Urothelium cell line (cell line): ENCODE measurements at regions not wholly inside any gene's neighbourhood (a gene's known extent, or its start where the extent isn't known, plus 50 kb on each side); places are given as distances from the start of the nearest gene placed in this dataset.

Experiments used
- DNase-seq: peaks from one replicate; pipeline ENCODE4 v3.0.0; 2011; ENCODE audit warnings: low spot score, mixed read lengths
- FAIRE-seq: peaks from 2 replicates; lab custom pipeline; 2011; peaks lifted over from hg19 to GRCh38; lab: Jason Lieb, UNC

GRCh38 chr20:11585752-11586352 lies 331.8 kb upstream of the BTBD3 start:
- DNase-seq (peak; percentile 18), FAIRE-seq (no peak)

GRCh38 chr20:11588875-11589274 lies 328.8 kb upstream of the BTBD3 start:
- no peak for DNase-seq

DNA sequence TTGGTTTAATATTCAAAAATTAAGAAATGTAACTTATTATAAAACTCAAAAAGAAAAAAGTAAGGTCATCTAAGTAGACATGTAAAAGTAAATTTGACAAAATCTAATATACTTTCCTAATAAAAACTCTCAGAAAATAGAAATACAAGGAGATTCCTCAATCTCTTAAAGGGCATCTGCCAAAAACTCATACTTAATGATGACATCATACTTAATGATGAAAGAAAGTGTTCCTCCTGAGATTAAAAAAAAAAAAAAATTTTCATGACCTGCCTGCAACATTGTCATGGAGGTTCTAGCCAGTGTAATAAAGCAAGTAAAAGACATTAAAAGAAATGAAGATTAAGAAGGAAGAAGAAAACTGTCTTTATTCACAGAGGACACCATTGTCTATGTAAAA lies 325.7 kb upstream of the BTBD3 start:
- FAIRE-seq (no peak), DNase-seq (no peak)

More at GRCh38 chr20:11588875-11589274, 328.8 kb upstream of the BTBD3 start:
- FAIRE-seq, result no peak

GRCh38 chr20:11604339-11604738 lies 313.4 kb upstream of the BTBD3 start:
- FAIRE-seq, result no peak

DNA sequence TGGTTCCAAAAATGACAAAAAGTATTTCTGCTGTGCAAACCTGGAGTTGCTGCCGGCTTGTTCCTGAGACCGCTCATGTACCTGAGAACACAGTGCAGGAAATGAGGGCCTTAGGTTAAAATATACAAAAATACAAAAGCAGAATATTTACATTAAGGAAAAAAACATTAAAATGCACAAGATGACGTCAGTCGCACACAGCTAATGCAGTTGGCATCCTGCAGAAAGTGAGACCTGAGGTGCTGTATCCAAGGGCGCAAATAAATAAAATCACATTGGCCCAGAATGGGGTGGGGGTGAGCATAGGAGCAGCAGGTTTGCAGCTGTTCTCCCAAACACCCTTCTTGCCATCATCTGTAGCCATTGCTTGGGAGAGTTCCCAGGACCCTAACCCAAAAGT lies 310.6 kb upstream of the BTBD3 start:
- DNase-seq, result no peak
- FAIRE-seq, result no peak

More at GRCh38 chr20:11604339-11604738, 313.4 kb upstream of the BTBD3 start:
- no peak for DNase-seq

- DNase-seq (no peak), FAIRE-seq (no peak)
These were observed 309.0 kb upstream of the BTBD3 start for GRCh38 chr20:11608736-11609135.

GRCh38 chr20:11624704-11625103 lies 293.0 kb upstream of the BTBD3 start:
- DNase-seq (no peak), FAIRE-seq (no peak)

- no peak for FAIRE-seq
- no peak for DNase-seq
These were observed 291.1 kb upstream of the BTBD3 start for GRCh38 chr20:11626551-11626950.

DNA sequence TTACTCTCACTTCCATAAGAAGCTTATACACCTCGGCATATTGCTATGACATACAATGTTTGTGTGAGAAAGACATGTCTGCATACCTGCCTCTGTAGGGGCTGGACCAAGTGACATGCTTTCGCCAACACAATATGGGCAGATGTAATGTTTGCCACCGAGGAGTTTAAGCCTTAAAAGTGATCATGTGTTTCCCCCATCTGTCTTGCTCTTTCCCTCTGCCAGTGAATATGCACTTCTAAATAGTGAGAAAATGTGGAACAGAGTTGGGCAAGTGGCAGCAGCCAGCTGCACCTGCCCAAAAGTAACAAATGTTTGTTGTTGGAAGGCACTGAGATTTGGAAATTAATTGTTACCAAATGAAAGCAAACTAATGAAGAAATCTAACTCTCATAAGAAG lies 274.8 kb upstream of the BTBD3 start:
- no peak for FAIRE-seq
- no peak for DNase-seq

DNA sequence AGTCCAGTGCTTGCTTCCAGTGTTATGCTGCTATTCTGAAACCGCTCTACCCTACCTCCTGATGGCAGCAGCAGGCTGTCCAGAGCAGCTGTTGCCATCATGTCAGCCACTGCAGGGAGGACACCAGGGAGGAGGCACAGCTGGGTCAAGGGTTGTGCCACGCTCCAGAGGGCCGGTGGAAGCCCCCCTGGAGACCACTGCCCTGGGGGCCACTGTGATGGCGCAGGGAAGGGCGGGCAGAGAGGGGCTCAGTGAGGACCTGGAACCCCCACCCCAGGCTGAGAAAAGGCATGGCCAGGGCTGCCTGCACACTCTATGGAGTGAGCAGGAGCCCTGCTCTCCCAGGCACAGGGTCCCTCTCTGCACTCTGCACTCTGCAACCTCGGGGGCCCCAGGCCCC lies 271.3 kb upstream of the BTBD3 start:
- DNase-seq (no peak), FAIRE-seq (no peak)

GRCh38 chr20:11650566-11650965 lies 267.1 kb upstream of the BTBD3 start:
- FAIRE-seq (no peak), DNase-seq (no peak)

GRCh38 chr20:11651138-11651537 lies 266.6 kb upstream of the BTBD3 start:
- FAIRE-seq (no peak), DNase-seq (no peak)

DNA sequence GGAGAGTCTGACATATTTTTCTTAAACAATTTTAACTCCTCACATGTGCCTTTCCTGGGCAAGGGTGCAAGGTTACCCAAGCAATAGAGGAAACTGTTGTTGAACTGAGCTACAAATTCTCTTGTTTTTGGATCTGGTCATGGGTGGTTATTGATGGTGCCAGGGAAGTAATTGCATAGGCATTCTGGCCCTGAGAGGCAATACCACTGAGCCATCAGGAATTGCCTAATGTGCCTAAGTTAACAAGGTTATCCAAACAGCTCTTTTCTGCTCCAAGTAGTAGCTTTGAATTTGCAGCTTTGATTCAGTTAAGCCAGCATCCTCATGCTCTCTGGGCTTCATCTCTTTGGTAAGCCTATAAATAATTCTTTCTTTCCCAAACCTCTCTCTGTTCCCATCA lies 266.0 kb upstream of the BTBD3 start:
- FAIRE-seq, result no peak
- DNase-seq, result no peak

DNA sequence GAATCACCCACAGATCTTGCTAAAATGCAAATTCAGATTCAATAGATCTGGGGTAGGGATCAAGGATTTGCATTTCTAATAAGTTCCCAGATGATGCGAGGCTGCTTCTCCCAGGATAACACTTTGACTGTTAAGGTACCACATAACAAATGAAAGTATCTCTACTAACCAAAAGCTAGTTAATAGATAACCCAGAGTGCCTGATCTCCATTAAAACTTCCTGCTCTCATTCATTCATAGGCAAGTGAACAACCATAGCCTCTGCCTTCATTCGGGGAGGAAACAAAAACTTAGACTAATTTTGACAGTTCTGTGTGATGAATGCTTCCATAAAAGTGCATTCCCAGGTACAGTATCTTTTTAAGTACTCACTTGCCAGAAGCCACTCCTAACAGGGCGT lies 265.6 kb upstream of the BTBD3 start:
- FAIRE-seq, result no peak
- no peak for DNase-seq

DNA sequence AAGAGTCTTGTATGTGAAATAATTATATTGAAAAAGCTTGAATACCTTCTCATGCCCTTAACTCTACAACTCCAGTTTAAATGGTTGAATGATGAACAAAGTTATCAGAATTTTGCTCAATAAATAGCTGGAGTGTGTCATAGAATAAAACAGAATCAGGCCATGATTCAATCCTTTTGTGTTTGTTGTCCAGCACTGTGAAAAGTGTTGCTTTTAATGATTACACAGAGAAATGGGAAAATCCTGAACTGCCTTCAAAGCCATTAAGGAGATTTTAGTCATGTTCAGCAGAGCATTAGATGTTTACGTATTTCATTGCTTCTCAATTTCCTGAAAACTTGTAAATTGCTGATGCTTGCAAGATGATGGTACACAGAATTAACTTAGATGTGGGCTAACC lies 262.9 kb upstream of the BTBD3 start:
- FAIRE-seq, result no peak
- DNase-seq, result no peak

DNA sequence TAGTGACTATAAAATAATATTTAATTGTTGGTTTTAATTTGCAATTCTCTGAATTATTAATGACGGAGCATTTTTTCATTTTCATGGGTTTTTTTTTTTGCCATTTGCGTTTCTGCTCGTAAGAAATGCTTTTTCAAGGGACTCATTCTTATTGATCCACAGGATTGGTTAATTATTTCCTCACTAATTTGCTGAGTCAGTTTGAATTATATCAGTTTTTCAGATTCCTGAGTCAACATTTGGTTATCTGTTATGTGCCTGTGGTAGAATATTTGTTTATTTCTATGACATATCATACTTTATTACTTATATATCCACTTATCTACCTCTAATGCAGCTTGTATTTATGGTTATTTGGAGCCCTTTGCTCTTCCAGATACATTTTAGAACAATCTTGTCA lies 257.0 kb upstream of the BTBD3 start:
- FAIRE-seq (no peak), DNase-seq (no peak)

DNA sequence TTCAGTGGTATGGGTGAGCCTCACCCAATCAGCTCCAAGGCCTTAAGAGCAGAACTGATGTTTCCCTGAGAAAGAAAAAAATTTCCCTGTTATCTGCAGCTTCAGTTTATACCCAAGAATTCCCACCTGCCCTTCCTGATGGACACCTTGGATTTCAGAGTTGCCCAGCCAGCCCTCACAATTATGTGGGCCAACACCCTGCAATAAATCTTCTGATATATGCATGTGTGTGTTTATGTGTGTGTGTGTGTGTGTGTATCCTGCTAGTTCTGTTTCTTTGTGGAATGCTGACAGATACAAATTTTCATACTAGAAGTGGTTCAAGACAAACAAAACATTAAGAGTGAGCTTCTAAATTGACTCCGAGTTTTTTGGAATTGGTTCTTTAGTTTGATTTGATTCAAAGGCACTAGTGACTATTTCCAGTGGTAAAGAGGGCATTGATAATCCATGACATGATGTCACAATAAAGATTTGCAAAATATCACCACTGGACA lies 246.6 kb upstream of the BTBD3 start:
- FAIRE-seq (no peak), DNase-seq (no peak)

DNA sequence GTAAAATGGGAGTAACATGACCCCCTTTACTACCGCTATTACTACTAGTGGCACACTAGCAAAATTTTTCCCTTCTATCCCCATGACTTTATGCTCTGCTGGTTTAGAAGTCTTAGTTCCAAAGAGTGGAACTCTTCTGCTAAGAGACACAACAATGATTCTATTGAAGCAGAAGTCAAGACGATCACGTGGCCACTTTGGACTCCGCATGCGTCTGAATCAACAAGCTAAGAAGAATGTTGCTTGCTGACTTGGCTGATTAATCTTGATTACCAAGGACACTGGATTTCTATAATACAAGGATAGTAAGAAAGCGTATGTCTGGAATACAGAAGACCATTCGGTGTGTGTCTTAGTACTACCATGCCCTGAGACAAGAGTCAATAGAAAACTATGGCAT lies 244.7 kb upstream of the BTBD3 start:
- no peak for FAIRE-seq

GRCh38 chr20:11675920-11676629 lies 241.6 kb upstream of the BTBD3 start:
- FAIRE-seq, result no peak
- no peak for DNase-seq

More for the DNA sequence above, 244.7 kb upstream of the BTBD3 start:
- DNase-seq, result no peak

GRCh38 chr20:11676630-11677287 lies 240.9 kb upstream of the BTBD3 start:
- DNase-seq (peak; percentile 63), FAIRE-seq (no peak)

DNA sequence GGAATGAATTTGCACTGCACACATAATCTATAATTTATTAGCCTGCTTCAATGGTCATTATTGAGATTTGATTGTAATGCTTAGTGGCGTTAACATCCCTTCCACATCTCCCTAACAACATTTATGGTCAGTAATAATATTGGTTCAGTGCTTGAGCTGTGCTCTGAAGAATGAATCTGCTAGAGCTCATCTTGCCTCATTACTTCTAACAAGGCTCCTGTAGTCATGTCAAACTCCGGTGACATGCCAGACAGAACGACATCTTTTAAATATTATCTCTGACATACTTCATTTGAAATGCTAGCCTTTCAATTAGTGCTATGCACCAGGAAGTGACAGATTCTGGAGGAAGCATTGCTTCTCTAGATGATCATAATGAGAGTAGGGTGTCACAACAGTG lies 240.3 kb upstream of the BTBD3 start:
- FAIRE-seq, result no peak
- DNase-seq, result no peak

- DNase-seq (no peak), FAIRE-seq (no peak)
These were observed 239.9 kb upstream of the BTBD3 start for GRCh38 chr20:11677836-11678235.
